ENCODE measurements at regions not wholly inside any gene's neighbourhood (a gene's known extent, or its start where the extent isn't known, plus 50 kb on each side); places are given as distances from the start of the nearest gene placed in this dataset.
"Not testable (repeated sequence)": the region's sequence is repeated elsewhere in the genome, so short reads cannot be mapped to it uniquely, and the experiment has no call there.

DNA sequence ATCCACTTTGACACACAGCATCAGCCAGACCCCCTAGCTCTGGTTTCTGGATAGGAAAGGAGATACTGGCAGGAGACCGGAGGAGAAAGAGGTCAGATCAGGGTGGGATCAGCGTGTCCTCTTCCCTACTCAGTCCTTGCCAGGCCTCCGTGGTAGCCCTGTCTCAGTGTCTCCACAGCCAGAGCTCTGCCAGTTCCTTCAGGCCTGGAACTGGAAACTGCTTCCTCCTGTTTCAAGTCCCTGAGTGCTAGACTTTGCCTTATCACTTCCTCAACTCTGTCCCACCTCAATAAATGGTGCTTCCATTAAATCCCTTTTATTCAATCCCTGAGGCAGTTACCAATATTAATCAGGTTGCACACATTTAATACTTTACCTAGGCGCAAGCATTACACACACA is 96.8 kb upstream of the LY86 start (continued):
- TF ChIP-seq, protein P1, sequence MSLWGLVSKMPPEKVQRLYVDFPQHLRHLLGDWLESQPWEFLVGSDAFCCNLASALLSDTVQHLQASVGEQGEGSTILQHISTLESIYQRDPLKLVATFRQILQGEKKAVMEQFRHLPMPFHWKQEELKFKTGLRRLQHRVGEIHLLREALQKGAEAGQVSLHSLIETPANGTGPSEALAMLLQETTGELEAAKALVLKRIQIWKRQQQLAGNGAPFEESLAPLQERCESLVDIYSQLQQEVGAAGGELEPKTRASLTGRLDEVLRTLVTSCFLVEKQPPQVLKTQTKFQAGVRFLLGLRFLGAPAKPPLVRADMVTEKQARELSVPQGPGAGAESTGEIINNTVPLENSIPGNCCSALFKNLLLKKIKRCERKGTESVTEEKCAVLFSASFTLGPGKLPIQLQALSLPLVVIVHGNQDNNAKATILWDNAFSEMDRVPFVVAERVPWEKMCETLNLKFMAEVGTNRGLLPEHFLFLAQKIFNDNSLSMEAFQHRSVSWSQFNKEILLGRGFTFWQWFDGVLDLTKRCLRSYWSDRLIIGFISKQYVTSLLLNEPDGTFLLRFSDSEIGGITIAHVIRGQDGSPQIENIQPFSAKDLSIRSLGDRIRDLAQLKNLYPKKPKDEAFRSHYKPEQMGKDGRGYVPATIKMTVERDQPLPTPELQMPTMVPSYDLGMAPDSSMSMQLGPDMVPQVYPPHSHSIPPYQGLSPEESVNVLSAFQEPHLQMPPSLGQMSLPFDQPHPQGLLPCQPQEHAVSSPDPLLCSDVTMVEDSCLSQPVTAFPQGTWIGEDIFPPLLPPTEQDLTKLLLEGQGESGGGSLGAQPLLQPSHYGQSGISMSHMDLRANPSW (CRISPR knock-in tag; conservative IDR thresholded peaks at IDR 0.05; ENCODE audit: low read depth): no peak
- TF ChIP-seq NFE2L1 (CRISPR knock-in tag; IDR thresholded peaks at IDR 0.05): no peak
- TF ChIP-seq, protein P2, sequence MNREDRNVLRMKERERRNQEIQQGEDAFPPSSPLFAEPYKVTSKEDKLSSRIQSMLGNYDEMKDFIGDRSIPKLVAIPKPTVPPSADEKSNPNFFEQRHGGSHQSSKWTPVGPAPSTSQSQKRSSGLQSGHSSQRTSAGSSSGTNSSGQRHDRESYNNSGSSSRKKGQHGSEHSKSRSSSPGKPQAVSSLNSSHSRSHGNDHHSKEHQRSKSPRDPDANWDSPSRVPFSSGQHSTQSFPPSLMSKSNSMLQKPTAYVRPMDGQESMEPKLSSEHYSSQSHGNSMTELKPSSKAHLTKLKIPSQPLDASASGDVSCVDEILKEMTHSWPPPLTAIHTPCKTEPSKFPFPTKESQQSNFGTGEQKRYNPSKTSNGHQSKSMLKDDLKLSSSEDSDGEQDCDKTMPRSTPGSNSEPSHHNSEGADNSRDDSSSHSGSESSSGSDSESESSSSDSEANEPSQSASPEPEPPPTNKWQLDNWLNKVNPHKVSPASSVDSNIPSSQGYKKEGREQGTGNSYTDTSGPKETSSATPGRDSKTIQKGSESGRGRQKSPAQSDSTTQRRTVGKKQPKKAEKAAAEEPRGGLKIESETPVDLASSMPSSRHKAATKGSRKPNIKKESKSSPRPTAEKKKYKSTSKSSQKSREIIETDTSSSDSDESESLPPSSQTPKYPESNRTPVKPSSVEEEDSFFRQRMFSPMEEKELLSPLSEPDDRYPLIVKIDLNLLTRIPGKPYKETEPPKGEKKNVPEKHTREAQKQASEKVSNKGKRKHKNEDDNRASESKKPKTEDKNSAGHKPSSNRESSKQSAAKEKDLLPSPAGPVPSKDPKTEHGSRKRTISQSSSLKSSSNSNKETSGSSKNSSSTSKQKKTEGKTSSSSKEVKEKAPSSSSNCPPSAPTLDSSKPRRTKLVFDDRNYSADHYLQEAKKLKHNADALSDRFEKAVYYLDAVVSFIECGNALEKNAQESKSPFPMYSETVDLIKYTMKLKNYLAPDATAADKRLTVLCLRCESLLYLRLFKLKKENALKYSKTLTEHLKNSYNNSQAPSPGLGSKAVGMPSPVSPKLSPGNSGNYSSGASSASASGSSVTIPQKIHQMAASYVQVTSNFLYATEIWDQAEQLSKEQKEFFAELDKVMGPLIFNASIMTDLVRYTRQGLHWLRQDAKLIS (CRISPR knock-in tag; IDR thresholded peaks at IDR 0.05; ENCODE audit: borderline replicate concordance): no peak
- TF ChIP-seq OVOL2 (CRISPR knock-in tag; IDR thresholded peaks at IDR 0.05; ENCODE audit: borderline replicate concordance): no peak
- TF ChIP-seq FOXJ3 (CRISPR knock-in tag; IDR thresholded peaks at IDR 0.05; ENCODE audit: borderline replicate concordance): no peak
- TF ChIP-seq, protein P3, sequence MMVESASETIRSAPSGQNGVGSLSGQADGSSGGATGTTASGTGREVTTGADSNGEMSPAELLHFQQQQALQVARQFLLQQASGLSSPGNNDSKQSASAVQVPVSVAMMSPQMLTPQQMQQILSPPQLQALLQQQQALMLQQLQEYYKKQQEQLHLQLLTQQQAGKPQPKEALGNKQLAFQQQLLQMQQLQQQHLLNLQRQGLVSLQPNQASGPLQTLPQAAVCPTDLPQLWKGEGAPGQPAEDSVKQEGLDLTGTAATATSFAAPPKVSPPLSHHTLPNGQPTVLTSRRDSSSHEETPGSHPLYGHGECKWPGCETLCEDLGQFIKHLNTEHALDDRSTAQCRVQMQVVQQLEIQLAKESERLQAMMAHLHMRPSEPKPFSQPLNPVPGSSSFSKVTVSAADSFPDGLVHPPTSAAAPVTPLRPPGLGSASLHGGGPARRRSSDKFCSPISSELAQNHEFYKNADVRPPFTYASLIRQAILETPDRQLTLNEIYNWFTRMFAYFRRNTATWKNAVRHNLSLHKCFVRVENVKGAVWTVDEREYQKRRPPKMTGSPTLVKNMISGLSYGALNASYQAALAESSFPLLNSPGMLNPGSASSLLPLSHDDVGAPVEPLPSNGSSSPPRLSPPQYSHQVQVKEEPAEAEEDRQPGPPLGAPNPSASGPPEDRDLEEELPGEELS (CRISPR knock-in tag; IDR thresholded peaks at IDR 0.05): no peak
- TF ChIP-seq NR2C2 (CRISPR knock-in tag; IDR thresholded peaks at IDR 0.05): no peak

DNA sequence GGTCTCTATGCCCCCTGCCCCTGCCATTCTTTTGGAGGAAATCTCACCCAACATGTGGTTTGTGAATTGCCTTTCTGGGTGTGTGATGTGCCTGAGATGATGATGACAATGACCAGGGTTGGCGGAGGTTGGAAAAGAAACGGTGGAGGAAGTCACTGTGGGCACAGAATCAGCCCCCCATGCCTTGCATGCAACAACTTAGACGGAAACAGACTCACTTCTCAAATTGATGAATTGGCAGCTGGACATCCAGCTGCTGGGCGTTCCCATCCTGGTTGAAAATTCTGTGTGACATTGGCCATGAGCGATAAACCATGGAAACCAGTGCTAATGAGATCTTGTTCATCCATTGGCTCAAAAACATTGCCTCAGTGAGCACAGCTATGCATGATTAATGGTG is 95.8 kb upstream of the LY86 start:
- H3K27me3 Mint-ChIP-seq (ENCODE audit: low read depth): no peaks in the 10 kb centered on the region; the same call in none of the 2 replicates
- ATAC-seq (no peak), DNase-seq (ENCODE audit: low spot score) (no peak)
- no peaks in the 10 kb centered on the region for H3K4me1 Mint-ChIP-seq
- ChIA-PET POLR2A (no interaction called here), CTCF (no interaction called here)
- H3K4me3 Mint-ChIP-seq: no peak overlapping the region
- H3K27ac Mint-ChIP-seq: no peak overlapping the region
- peaks cover 5% of the 10 kb centered on the region; the same call in 1 of the 2 replicates for H3K9me3 Mint-ChIP-seq
- TF ChIP-seq, protein P4, sequence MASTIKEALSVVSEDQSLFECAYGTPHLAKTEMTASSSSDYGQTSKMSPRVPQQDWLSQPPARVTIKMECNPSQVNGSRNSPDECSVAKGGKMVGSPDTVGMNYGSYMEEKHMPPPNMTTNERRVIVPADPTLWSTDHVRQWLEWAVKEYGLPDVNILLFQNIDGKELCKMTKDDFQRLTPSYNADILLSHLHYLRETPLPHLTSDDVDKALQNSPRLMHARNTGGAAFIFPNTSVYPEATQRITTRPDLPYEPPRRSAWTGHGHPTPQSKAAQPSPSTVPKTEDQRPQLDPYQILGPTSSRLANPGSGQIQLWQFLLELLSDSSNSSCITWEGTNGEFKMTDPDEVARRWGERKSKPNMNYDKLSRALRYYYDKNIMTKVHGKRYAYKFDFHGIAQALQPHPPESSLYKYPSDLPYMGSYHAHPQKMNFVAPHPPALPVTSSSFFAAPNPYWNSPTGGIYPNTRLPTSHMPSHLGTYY (CRISPR knock-in tag; IDR thresholded peaks at IDR 0.05): no peak
- TF ChIP-seq, protein P5, sequence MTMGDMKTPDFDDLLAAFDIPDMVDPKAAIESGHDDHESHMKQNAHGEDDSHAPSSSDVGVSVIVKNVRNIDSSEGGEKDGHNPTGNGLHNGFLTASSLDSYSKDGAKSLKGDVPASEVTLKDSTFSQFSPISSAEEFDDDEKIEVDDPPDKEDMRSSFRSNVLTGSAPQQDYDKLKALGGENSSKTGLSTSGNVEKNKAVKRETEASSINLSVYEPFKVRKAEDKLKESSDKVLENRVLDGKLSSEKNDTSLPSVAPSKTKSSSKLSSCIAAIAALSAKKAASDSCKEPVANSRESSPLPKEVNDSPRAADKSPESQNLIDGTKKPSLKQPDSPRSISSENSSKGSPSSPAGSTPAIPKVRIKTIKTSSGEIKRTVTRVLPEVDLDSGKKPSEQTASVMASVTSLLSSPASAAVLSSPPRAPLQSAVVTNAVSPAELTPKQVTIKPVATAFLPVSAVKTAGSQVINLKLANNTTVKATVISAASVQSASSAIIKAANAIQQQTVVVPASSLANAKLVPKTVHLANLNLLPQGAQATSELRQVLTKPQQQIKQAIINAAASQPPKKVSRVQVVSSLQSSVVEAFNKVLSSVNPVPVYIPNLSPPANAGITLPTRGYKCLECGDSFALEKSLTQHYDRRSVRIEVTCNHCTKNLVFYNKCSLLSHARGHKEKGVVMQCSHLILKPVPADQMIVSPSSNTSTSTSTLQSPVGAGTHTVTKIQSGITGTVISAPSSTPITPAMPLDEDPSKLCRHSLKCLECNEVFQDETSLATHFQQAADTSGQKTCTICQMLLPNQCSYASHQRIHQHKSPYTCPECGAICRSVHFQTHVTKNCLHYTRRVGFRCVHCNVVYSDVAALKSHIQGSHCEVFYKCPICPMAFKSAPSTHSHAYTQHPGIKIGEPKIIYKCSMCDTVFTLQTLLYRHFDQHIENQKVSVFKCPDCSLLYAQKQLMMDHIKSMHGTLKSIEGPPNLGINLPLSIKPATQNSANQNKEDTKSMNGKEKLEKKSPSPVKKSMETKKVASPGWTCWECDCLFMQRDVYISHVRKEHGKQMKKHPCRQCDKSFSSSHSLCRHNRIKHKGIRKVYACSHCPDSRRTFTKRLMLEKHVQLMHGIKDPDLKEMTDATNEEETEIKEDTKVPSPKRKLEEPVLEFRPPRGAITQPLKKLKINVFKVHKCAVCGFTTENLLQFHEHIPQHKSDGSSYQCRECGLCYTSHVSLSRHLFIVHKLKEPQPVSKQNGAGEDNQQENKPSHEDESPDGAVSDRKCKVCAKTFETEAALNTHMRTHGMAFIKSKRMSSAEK (CRISPR knock-in tag; IDR thresholded peaks at IDR 0.05; ENCODE audit: borderline replicate concordance): no peak
- TF ChIP-seq, protein P6, sequence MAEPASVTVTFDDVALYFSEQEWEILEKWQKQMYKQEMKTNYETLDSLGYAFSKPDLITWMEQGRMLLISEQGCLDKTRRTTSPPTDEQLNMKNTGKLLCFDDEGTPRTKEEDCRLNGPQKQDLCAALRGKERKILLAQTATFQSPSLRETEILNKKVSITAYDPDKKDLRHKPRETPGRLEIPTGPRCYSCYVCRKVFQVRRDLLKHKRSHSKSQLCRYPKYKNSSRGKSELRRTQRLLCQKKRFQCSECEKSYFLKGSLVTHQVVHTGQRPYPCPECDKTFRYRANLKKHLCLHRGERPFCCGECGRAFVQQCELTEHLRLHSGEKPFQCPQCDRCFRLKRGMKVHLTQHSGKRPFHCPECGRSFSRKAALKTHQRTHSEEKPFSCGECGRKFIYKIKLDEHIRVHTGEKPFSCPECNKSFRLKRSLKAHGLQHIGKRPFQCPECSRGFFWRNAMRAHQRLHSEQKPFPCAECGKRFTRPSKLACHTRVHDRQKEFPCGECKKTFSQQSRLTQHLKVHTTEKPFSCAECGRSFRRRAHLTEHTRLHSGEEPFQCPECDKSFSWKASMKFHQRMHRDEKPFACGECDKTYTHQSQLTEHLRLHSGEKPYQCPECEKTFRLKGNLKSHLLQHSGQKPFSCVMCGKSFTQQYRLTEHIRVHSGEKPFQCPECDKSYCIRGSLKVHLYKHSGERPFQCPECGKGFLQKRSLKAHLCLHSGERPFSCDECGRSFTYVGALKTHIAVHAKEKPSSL (CRISPR knock-in tag; conservative IDR thresholded peaks at IDR 0.05): no peak
- TF ChIP-seq, protein P7, sequence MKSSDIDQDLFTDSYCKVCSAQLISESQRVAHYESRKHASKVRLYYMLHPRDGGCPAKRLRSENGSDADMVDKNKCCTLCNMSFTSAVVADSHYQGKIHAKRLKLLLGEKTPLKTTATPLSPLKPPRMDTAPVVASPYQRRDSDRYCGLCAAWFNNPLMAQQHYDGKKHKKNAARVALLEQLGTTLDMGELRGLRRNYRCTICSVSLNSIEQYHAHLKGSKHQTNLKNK (CRISPR knock-in tag; IDR thresholded peaks at IDR 0.05): no peak
- H3K36me3 Mint-ChIP-seq: no peaks in the 10 kb centered on the region

DNA sequence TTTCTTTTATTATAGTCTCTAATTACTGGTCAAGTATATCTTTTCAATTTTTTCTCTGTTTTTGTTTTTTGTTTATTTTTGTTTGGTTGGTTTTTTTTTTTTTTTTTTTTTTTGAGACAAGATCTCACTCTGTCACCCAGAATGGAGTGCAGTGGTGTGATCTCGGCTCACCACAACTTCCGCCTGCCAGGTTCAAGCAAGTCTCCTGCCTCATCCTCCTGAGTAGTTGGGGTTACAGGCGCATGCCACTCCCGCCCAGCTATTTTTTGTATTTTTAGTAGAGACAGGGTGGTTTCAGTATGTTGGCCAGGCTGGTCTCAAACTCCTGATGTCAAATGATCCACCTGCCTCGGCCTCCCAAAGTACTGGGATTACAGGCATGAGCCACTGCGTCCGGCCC is 94.4 kb upstream of the LY86 start:
- not testable (repeated sequence) for DNase-seq (ENCODE audit: low spot score); H3K9me3 Mint-ChIP-seq; ATAC-seq; H3K27me3 Mint-ChIP-seq (ENCODE audit: low read depth); H3K4me3 Mint-ChIP-seq; H3K4me1 Mint-ChIP-seq; H3K36me3 Mint-ChIP-seq; H3K27ac Mint-ChIP-seq
- ChIA-PET CTCF (interaction anchor here (0.6 to 2.1 kb wide), 16 partner anchors 9 to 1072 kb away, joined by 3 to 25 read pairs (median 4); partner anchors contain the start of gene F13A1), POLR2A (interaction anchor here (1.4 kb wide), 1 partner anchor 53 kb away, joined by 3 read pairs; no protein-coding TSS in a partner anchor)
